MM.1S (cell line): ENCODE measurements at regions not wholly inside any gene's neighbourhood (a gene's known extent, or its start where the extent isn't known, plus 50 kb on each side); places are given as distances from the start of the nearest gene placed in this dataset.

ENCODE experiments used
- DNase-seq: peaks from one replicate; pipeline ENCODE4 v3.0.0-alpha.2; 2015
- H2AFZ ChIP-seq: fragments of 300-600 bp; sonication (generic); 2 replicates; pipeline ENCODE4 v1.6.0; 2016; ENCODE audit warnings: antibody characterized with exemption, low read length
- H3F3A ChIP-seq: fragments of 300-600 bp; sonication (generic); 2 replicates; pipeline ENCODE4 v1.6.1; 2016; ENCODE audit warnings: mild to moderate bottlenecking, antibody characterized with exemption, low read length, moderate library complexity, mixed read lengths; ENCODE audit not compliant: insufficient read depth
- H3K27ac ChIP-seq: fragments of 300-600 bp; sonication (generic); 2 replicates; pipeline ENCODE4 v1.5.1; 2016; ENCODE audit warnings: mild to moderate bottlenecking, low read length
- H3K27me3 ChIP-seq: fragments of 300-600 bp; sonication (generic); replicated peaks from 2 replicates; pipeline ENCODE4 v1.6.0; 2016; ENCODE audit warnings: low read length; ENCODE audit not compliant: insufficient read depth
- H3K36me3 ChIP-seq: fragments of 300-600 bp; sonication (generic); replicated peaks from 2 replicates; pipeline ENCODE4 v1.6.1; 2016; ENCODE audit warnings: mild to moderate bottlenecking, low read length, mixed read lengths; ENCODE audit not compliant: insufficient read depth
- H3K4me1 ChIP-seq: fragments of 300-600 bp; sonication (generic); 2 replicates; pipeline ENCODE4 v1.6.1; 2016; ENCODE audit warnings: low read length, mixed read lengths
- H3K4me2 ChIP-seq: fragments of 300-600 bp; sonication (generic); 2 replicates; pipeline ENCODE4 v1.6.0; 2016; ENCODE audit warnings: low read depth, low read length
- H3K4me3 ChIP-seq: fragments of 300-600 bp; sonication (generic); 2 replicates; pipeline ENCODE4 v1.5.1; 2016; ENCODE audit warnings: low read length, mixed read lengths
- H3K79me2 ChIP-seq: fragments of 300-600 bp; sonication (generic); 2 replicates; pipeline ENCODE4 v1.6.1; 2016; ENCODE audit warnings: mixed run types, low read length, mixed read lengths
- H3K9ac ChIP-seq: fragments of 300-600 bp; sonication (generic); 2 replicates; pipeline ENCODE4 v1.6.1; 2016; ENCODE audit warnings: low read length, mixed read lengths
- H3K9me2 ChIP-seq: fragments of 300-600 bp; sonication (generic); replicated peaks from 2 replicates; pipeline ENCODE4 v1.6.1; 2016; ENCODE audit warnings: mild to moderate bottlenecking, low read length, mixed read lengths; ENCODE audit not compliant: insufficient read depth
- H3K9me3 ChIP-seq: fragments of 300-600 bp; sonication (generic); replicated peaks from 2 replicates; pipeline ENCODE4 v1.6.1; 2016; ENCODE audit warnings: mild to moderate bottlenecking, low read length, mixed read lengths; ENCODE audit not compliant: insufficient read depth
- H4K20me1 ChIP-seq: fragments of 300-600 bp; sonication (generic); 2 replicates; pipeline ENCODE4 v1.6.1; 2016; ENCODE audit warnings: mild to moderate bottlenecking, low read length, moderate library complexity, mixed read lengths; ENCODE audit not compliant: insufficient read depth
- EZH2 ChIP-seq: fragments of 300-600 bp; sonication (generic); optimal IDR thresholded peaks from 2 replicates; pipeline ENCODE3; 2017; ENCODE audit warnings: low read depth, mild to moderate bottlenecking, antibody characterized with exemption, low read length, mixed read lengths
- EZH2phosphoT487 ChIP-seq: fragments of 300-600 bp; sonication (generic); IDR thresholded peaks from 2 replicates; pipeline ENCODE4 v1.6.1; 2018; ENCODE audit warnings: antibody characterized with exemption, low read length
- TF ChIP-seq, protein P1 (sequence below): fragments of 300-600 bp; sonication (generic); IDR thresholded peaks from 2 replicates; pipeline ENCODE4 v1.5.1; 2016; ENCODE audit warnings: antibody characterized with exemption, low read length, mixed read lengths

DNA sequence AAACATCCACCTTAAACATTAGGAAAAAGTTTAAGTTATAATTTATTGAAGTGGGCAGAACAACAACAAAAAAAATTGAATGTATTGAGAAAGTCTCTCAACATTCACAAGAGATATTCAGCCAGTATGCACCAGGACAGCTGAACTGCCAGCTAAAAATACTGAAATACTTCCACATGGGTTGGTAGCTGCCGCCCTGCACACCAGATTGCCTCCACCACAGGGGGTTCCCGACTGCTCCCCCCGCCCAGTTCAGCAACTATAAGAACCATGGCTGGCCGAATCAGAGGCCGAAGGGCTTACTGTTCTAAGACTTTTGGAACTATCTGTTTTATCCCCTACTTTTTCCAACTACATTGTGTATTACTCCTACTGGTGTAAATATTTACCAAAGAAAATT lies 150.0 kb upstream of the LRP1B start:
- no peaks in the 10 kb centered on the region for H3K9me3 ChIP-seq
- H4K20me1 ChIP-seq: no peaks in the 10 kb centered on the region
- H3K79me2 ChIP-seq: no peaks in the 10 kb centered on the region
- H3K36me3 ChIP-seq: no peaks in the 10 kb centered on the region
- no peak overlapping the region for H3K4me3 ChIP-seq
- H3K4me1 ChIP-seq: no peaks in the 10 kb centered on the region
- no peak overlapping the region for H3K9ac ChIP-seq
- H3K27me3 ChIP-seq: no peaks in the 10 kb centered on the region
- H2AFZ ChIP-seq: no peak overlapping the region
- TF ChIP-seq EZH2phosphoT487 (no peak), EZH2 (no peak)
- TF ChIP-seq, protein P1, sequence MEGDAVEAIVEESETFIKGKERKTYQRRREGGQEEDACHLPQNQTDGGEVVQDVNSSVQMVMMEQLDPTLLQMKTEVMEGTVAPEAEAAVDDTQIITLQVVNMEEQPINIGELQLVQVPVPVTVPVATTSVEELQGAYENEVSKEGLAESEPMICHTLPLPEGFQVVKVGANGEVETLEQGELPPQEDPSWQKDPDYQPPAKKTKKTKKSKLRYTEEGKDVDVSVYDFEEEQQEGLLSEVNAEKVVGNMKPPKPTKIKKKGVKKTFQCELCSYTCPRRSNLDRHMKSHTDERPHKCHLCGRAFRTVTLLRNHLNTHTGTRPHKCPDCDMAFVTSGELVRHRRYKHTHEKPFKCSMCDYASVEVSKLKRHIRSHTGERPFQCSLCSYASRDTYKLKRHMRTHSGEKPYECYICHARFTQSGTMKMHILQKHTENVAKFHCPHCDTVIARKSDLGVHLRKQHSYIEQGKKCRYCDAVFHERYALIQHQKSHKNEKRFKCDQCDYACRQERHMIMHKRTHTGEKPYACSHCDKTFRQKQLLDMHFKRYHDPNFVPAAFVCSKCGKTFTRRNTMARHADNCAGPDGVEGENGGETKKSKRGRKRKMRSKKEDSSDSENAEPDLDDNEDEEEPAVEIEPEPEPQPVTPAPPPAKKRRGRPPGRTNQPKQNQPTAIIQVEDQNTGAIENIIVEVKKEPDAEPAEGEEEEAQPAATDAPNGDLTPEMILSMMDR: no peak
- DNase-seq: no peak
- H3K27ac ChIP-seq: no peak overlapping the region
- no peaks in the 10 kb centered on the region for H3F3A ChIP-seq
- H3K9me2 ChIP-seq: no peaks in the 10 kb centered on the region
- no peak overlapping the region for H3K4me2 ChIP-seq

DNA sequence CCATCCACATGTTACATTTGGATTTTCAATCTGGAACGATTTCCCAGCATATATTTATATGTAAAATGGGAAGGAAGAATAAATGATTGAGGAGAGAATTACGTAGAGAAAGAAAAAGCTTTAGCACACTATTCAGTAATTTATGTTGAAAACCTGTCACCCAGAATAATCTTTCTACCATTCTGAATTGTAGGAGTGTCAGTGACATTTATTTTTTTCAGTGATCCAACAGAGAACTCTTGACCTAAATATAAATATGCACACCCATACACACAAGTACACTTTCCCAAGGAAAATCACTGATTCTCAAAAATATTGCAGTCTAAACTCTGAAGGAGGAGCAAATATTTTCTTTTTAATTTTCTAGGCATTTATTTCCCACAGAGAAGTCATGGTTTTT lies 140.2 kb upstream of the LRP1B start:
- no peaks in the 10 kb centered on the region for H4K20me1 ChIP-seq
- H3K9me2 ChIP-seq: no peaks in the 10 kb centered on the region
- H3K9me3 ChIP-seq: no peaks in the 10 kb centered on the region
- no peak overlapping the region for H3K4me3 ChIP-seq
- H3K27me3 ChIP-seq: no peaks in the 10 kb centered on the region
- no peak overlapping the region for H3K9ac ChIP-seq
- no peak for DNase-seq
- no peak for TF ChIP-seq EZH2phosphoT487
- TF ChIP-seq, protein P1: no peak
- TF ChIP-seq EZH2: no peak
- no peaks in the 10 kb centered on the region for H3F3A ChIP-seq
- H3K4me2 ChIP-seq: no peak overlapping the region
- H3K27ac ChIP-seq: no peak overlapping the region
- H3K79me2 ChIP-seq: no peaks in the 10 kb centered on the region
- no peaks in the 10 kb centered on the region for H3K36me3 ChIP-seq
- no peaks in the 10 kb centered on the region for H3K4me1 ChIP-seq
- H2AFZ ChIP-seq: no peak overlapping the region

DNA sequence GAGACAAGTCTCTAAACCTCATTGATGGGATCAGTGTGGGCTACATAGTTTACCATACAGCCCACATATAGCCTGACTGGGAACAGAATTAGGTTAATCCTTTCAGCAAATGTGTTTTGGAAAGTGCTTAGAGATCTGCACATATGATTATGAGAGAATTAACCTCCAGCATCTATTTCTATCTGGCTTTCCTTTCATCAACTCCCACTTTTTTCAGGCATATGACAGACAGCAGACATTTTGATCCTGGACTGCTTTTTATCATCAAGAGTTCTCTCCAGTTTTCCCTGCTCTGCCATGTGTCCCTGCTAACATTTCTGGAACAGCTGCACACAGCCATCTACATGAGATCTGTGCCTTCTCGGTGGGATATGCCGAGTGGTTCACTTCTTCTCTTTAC lies 139.5 kb upstream of the LRP1B start:
- H3K27ac ChIP-seq: no peak overlapping the region
- no peaks in the 10 kb centered on the region for H3K36me3 ChIP-seq
- no peaks in the 10 kb centered on the region for H3K9me2 ChIP-seq
- H2AFZ ChIP-seq: no peak overlapping the region
- no peak for TF ChIP-seq EZH2phosphoT487
- TF ChIP-seq, protein P1: no peak
- TF ChIP-seq EZH2: no peak
- H3K4me1 ChIP-seq: no peaks in the 10 kb centered on the region
- DNase-seq: no peak
- H3F3A ChIP-seq: no peaks in the 10 kb centered on the region
- H3K4me2 ChIP-seq: no peak overlapping the region
- no peaks in the 10 kb centered on the region for H3K27me3 ChIP-seq
- no peaks in the 10 kb centered on the region for H4K20me1 ChIP-seq
- no peak overlapping the region for H3K9ac ChIP-seq
- no peaks in the 10 kb centered on the region for H3K9me3 ChIP-seq
- no peaks in the 10 kb centered on the region for H3K79me2 ChIP-seq
- no peak overlapping the region for H3K4me3 ChIP-seq
